ENCODE measurements at regions not wholly inside any gene's neighbourhood (a gene's known extent, or its start where the extent isn't known, plus 50 kb on each side); places are given as distances from the start of the nearest gene placed in this dataset.

GRCh38 chr10:62471711-62472110 lies 97.5 kb downstream of the ZNF365 start:
- TF ChIP-seq EZH2 (IDR thresholded peaks at IDR 0.05; ENCODE audit: insufficient read depth, poor library complexity, severe bottlenecking) (no peak), EZH2phosphoT487 (IDR thresholded peaks at IDR 0.05; ENCODE audit: insufficient read depth, low read depth) (no peak)

Measured in GM23248 (cell line).